ENCODE measurements at regions not wholly inside any gene's neighbourhood (a gene's known extent, or its start where the extent isn't known, plus 50 kb on each side); places are given as distances from the start of the nearest gene placed in this dataset.

DNA sequence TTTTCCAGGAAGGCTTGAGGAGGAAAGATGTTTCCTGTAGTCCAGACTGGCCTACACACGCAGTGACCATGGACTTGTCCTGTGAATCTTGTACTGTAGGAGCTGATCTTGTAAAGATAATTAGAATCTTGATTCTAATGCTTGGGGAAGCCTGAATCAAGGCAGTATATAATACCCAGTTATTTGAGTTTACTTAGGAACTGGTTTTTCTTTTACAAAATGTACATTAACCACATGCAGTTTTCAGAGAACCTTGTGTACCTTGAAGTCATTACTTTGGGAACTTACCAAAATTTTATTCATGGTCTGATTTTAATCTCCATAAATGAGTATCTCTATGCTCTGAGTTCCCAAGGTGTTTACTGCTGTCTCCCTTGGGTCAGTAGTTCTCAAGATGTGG is 439.9 kb upstream of the AZI2 start:
- H3K4me1 Mint-ChIP-seq = peaks cover 10% of the 10 kb centered on the region
- DNase-seq (ENCODE audit: low read depth, low spot score) = no peak
- no peaks in the 10 kb centered on the region for H3K36me3 Mint-ChIP-seq (ENCODE audit: low read depth)
- no peak overlapping the region for H3K4me3 Mint-ChIP-seq
- TF ChIP-seq CTCF (conservative IDR thresholded peaks at IDR 0.05) = no peak
- no peak overlapping the region for H3K27ac Mint-ChIP-seq (ENCODE audit: unreplicated experiment)
- no peaks in the 10 kb centered on the region for H3K9me3 Mint-ChIP-seq
- peaks cover 5% of the 10 kb centered on the region for H3K27me3 Mint-ChIP-seq (ENCODE audit: low read depth)

GRCh38 chr3:28791713-28792255 is 443.2 kb upstream of the AZI2 start:
- DNase-seq (ENCODE audit: low read depth, low spot score) = no peak
- Mint-ChIP-seq H3K4me1 (peaks cover 10% of the 10 kb centered on the region), H3K36me3 (ENCODE audit: low read depth) (no peaks in the 10 kb centered on the region), H3K27me3 (ENCODE audit: low read depth) (peaks cover 5% of the 10 kb centered on the region), H3K27ac (ENCODE audit: unreplicated experiment) (peak overlapping the region; percentile 9), H3K9me3 (no peaks in the 10 kb centered on the region), H3K4me3 (peak overlapping the region; percentile 5)
- no peak for TF ChIP-seq CTCF (conservative IDR thresholded peaks at IDR 0.05)

DNA sequence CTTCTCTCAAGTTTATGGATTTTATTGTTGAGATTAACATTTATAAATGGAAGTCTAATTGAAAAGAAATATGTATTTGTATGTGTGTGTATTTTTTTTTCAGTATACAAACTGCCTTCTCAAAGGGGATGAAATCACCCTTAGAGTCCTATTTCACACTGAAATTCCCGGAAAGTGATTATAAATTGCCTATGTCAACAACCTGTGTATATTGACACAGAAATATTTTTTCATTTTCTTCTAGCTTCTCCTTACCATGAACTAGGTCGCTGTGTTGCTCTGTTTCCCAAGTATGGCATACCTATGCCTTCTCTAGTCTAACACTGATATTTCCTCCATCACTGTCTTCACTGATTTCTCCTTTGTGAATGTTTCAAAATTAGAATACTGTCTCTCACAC is 444.0 kb upstream of the AZI2 start:
- H3K4me1 Mint-ChIP-seq = peaks cover 10% of the 10 kb centered on the region
- no peak overlapping the region for H3K27ac Mint-ChIP-seq (ENCODE audit: unreplicated experiment)
- no peaks in the 10 kb centered on the region for H3K36me3 Mint-ChIP-seq (ENCODE audit: low read depth)
- DNase-seq (ENCODE audit: low read depth, low spot score) = no peak
- H3K27me3 Mint-ChIP-seq (ENCODE audit: low read depth) = peaks cover 5% of the 10 kb centered on the region
- no peak overlapping the region for H3K4me3 Mint-ChIP-seq
- TF ChIP-seq CTCF (conservative IDR thresholded peaks at IDR 0.05) = no peak
- H3K9me3 Mint-ChIP-seq = no peaks in the 10 kb centered on the region

- no peak for TF ChIP-seq CTCF (conservative IDR thresholded peaks at IDR 0.05)
- no peak for DNase-seq (ENCODE audit: low read depth, low spot score)
- H3K27me3 Mint-ChIP-seq (ENCODE audit: low read depth) = no peaks in the 10 kb centered on the region
These were observed 450.5 kb upstream of the AZI2 start for GRCh38 chr3:28799084-28799483.

DNA sequence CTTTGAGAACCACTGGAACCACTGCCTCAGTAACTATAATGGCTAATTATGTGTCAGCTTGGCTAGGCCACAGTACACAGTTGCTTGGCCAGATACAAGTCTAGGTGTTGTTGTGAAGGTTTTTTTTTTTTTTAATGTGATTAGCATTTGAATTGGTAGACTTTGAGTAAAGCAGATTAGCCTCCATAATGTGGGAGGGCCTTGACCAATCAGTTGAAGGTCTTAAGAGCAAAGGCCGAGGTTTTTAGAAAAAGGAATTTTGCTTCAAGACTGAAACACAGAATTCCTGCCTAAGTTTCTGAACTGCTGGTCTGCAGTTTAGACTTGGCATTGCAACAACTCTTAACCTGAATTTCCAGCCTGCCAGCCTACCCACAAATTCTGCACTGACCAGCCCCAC is 451.6 kb upstream of the AZI2 start:
- Mint-ChIP-seq H3K4me3 (no peak overlapping the region), H3K4me1 (no peaks in the 10 kb centered on the region), H3K9me3 (no peaks in the 10 kb centered on the region), H3K27me3 (ENCODE audit: low read depth) (no peaks in the 10 kb centered on the region), H3K36me3 (ENCODE audit: low read depth) (no peaks in the 10 kb centered on the region), H3K27ac (ENCODE audit: unreplicated experiment) (no peak overlapping the region)
- no peak for DNase-seq (ENCODE audit: low read depth, low spot score)
- no peak for TF ChIP-seq CTCF (conservative IDR thresholded peaks at IDR 0.05)

More at GRCh38 chr3:28799084-28799483, 450.5 kb upstream of the AZI2 start:
- H3K4me3 Mint-ChIP-seq = no peak overlapping the region
- H3K4me1 Mint-ChIP-seq = no peaks in the 10 kb centered on the region
- H3K9me3 Mint-ChIP-seq = no peaks in the 10 kb centered on the region
- no peaks in the 10 kb centered on the region for H3K36me3 Mint-ChIP-seq (ENCODE audit: low read depth)
- H3K27ac Mint-ChIP-seq (ENCODE audit: unreplicated experiment) = no peak overlapping the region

GRCh38 chr3:28808068-28808467 is 459.4 kb upstream of the AZI2 start:
- no peaks in the 10 kb centered on the region for H3K27me3 Mint-ChIP-seq (ENCODE audit: low read depth)
- no peak overlapping the region for H3K27ac Mint-ChIP-seq (ENCODE audit: unreplicated experiment)
- H3K4me1 Mint-ChIP-seq = no peaks in the 10 kb centered on the region

More at GRCh38 chr3:28808068-28808467, 459.4 kb upstream of the AZI2 start:
- H3K9me3 Mint-ChIP-seq = peaks cover 3% of the 10 kb centered on the region
- DNase-seq (ENCODE audit: low read depth, low spot score) = no peak
- H3K4me3 Mint-ChIP-seq = no peak overlapping the region
- no peaks in the 10 kb centered on the region for H3K36me3 Mint-ChIP-seq (ENCODE audit: low read depth)
- no peak for TF ChIP-seq CTCF (conservative IDR thresholded peaks at IDR 0.05)
